Mammary epithelial cell (primary cell): ENCODE measurements at regions not wholly inside any gene's neighbourhood (a gene's known extent, or its start where the extent isn't known, plus 50 kb on each side); places are given as distances from the start of the nearest gene placed in this dataset.

Experiments
- CTCF ChIP-seq, 2 donors: IDR thresholded peaks in 1 of 2; conservative IDR thresholded peaks in 1 of 2; 2 replicates each; pipeline ENCODE4 v1.5.1; 2011 to 2012; ENCODE audit warnings: inconsistent platforms in 2 of 2, low read length in 2 of 2, mild to moderate bottlenecking in 2 of 2, control low read depth in 1 of 2, low read depth in 1 of 2; ENCODE audit not compliant: insufficient read depth in 1 of 2; ENCODE audit errors: extremely low read depth in 1 of 2
- EZH2 ChIP-seq: IDR thresholded peaks from 2 replicates; pipeline ENCODE4 v1.6.1; 2012; ENCODE audit warnings: low read length, inconsistent platforms, borderline replicate concordance

GRCh38 chr16:86771506-86772460 is 193.4 kb downstream of the FOXL1 start:
- TF ChIP-seq CTCF (conservative IDR thresholded peaks at IDR 0.05 in 1 of 2, IDR thresholded peaks at IDR 0.05 in 1 of 2; ENCODE audit: extremely low read depth in 1 of 2, insufficient read depth in 1 of 2, low read depth in 1 of 2, low read length in 2 of 2) (no peak), EZH2 (no peak)
